ENCODE measurements at regions not wholly inside any gene's neighbourhood (a gene's known extent, or its start where the extent isn't known, plus 50 kb on each side); places are given as distances from the start of the nearest gene placed in this dataset.

DNA sequence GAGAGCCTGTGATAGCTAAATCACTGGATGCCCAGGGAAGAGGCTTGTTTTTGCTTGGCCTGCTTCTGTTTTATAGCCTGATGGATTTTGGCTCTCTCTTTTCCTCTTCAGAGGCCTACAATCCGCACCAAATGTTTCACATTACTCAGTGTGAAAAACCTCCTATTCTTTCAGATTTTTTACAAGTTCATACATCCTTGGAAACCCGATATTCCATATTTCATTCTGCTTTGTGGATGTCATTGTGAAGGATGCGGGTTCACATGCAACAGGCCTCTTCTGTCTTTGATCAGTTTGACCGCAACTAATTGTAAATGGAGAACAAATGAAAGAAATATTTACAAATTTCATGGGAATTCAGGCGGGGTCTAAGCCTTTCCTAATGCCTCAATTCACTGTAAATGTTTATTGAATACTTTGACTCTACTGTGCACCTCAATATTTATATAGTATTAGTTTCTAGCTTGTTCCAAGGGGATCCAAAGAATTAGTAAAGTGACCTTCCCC lies 269.9 kb downstream of the DMRT2 start:
- H3K9me3 Mint-ChIP-seq = no peaks in the 10 kb centered on the region
- no peak overlapping the region for H3K4me3 Mint-ChIP-seq
- no peak overlapping the region for H3K27ac Mint-ChIP-seq
- CTCF ChIA-PET = no interaction called here
- H3K4me1 Mint-ChIP-seq (ENCODE audit: low read depth) = no peaks in the 10 kb centered on the region
- H3K36me3 ChIP-seq (ENCODE audit: insufficient read depth, low read length) = no peaks in the 10 kb centered on the region
- no peaks in the 10 kb centered on the region for H3K36me3 Mint-ChIP-seq (ENCODE audit: low read depth)
- H3K4me1 ChIP-seq (ENCODE audit: insufficient read depth, low read length) = no peaks in the 10 kb centered on the region
- no peaks in the 10 kb centered on the region for H3K27me3 ChIP-seq (ENCODE audit: control insufficient read depth in 1 of 2, insufficient read depth in 2 of 2, low read length in 2 of 2)
- intact Hi-C loops (cut with DNase I, micrococcal nuclease) = no loop called here
- H3K27ac ChIP-seq (ENCODE audit: low read depth in 1 of 2, low read length in 2 of 2) = no peak overlapping the region
- POLR2A ChIA-PET = no interaction called here
- H3K27me3 Mint-ChIP-seq = no peaks in the 10 kb centered on the region
- TF ChIP-seq, protein P1, sequence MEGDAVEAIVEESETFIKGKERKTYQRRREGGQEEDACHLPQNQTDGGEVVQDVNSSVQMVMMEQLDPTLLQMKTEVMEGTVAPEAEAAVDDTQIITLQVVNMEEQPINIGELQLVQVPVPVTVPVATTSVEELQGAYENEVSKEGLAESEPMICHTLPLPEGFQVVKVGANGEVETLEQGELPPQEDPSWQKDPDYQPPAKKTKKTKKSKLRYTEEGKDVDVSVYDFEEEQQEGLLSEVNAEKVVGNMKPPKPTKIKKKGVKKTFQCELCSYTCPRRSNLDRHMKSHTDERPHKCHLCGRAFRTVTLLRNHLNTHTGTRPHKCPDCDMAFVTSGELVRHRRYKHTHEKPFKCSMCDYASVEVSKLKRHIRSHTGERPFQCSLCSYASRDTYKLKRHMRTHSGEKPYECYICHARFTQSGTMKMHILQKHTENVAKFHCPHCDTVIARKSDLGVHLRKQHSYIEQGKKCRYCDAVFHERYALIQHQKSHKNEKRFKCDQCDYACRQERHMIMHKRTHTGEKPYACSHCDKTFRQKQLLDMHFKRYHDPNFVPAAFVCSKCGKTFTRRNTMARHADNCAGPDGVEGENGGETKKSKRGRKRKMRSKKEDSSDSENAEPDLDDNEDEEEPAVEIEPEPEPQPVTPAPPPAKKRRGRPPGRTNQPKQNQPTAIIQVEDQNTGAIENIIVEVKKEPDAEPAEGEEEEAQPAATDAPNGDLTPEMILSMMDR (IDR thresholded peaks at IDR 0.05) = no peak
- no peak for ATAC-seq (ENCODE audit: poor library complexity)
- no peak for DNase-seq
- H3K4me3 ChIP-seq (ENCODE audit: low read length) = no peak overlapping the region
- H3K9me3 ChIP-seq (ENCODE audit: control insufficient read depth in 1 of 2, insufficient read depth in 1 of 2, low read length in 2 of 2) = no peaks in the 10 kb centered on the region

DNA sequence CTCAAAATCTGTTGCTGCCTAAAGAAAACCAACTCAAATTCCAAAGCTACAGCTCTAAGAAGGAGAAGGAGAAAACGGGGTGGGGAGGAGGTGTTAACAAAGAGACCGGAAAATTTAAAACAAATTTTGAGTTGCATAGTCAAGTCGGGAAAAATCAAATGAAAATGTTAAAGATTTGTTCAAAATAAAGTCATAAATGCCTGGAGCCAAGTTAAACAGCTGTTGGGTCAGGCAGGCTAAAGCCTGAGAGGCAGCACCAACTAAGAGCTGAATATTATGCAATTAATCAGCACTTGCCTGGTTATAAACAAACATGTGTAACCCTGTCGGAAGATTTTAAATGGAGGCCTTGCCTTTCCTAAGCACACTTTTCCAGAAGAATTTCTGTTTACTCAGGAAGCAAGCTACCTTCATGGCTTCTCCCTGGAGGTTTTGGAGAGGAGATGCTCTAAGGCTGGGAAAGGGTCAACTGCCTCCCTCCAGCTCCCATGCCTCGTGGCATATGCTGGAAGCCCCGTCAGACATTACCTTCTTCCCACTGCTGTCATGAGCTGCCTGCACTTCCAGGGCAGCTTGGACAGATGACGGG lies 270.5 kb downstream of the DMRT2 start:
- Histone ChIP-seq H3K36me3 (ENCODE audit: insufficient read depth, low read length) (no peaks in the 10 kb centered on the region), H3K4me3 (ENCODE audit: low read length) (no peak overlapping the region), H3K9me3 (ENCODE audit: control insufficient read depth in 1 of 2, insufficient read depth in 1 of 2, low read length in 2 of 2) (no peaks in the 10 kb centered on the region), H3K27me3 (ENCODE audit: control insufficient read depth in 1 of 2, insufficient read depth in 2 of 2, low read length in 2 of 2) (no peaks in the 10 kb centered on the region), H3K27ac (ENCODE audit: low read depth in 1 of 2, low read length in 2 of 2) (no peak overlapping the region), H3K4me1 (ENCODE audit: insufficient read depth, low read length) (no peaks in the 10 kb centered on the region)
- intact Hi-C loops (cut with DNase I, micrococcal nuclease) = no loop called here
- Mint-ChIP-seq H3K9me3 (no peaks in the 10 kb centered on the region), H3K4me3 (no peak overlapping the region), H3K4me1 (ENCODE audit: low read depth) (no peaks in the 10 kb centered on the region), H3K27me3 (no peaks in the 10 kb centered on the region), H3K36me3 (ENCODE audit: low read depth) (no peaks in the 10 kb centered on the region), H3K27ac (no peak overlapping the region)
- no peak for DNase-seq
- ChIA-PET CTCF (no interaction called here), POLR2A (no interaction called here)
- TF ChIP-seq, protein P1 (IDR thresholded peaks at IDR 0.05) = no peak
- no peak for ATAC-seq (ENCODE audit: poor library complexity)

DNA sequence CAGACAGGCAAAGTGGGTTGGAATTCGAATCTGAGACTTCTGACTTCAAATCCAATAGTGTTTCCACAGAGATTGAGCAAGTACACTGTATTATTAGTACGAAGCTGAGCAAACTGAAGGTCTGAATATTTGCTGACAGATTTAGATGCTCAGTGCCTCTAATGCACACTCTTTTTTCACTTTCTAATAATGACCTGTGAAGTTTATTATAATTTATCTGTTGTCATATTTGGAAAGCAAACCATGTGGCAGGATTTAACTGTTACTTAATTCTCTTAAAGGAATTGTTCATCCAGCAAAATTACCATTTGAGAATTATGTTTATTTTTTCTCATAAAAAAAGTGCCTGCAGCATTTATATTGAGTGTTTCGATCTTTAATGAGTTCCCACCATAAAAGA lies 277.3 kb downstream of the DMRT2 start:
- ATAC-seq (ENCODE audit: poor library complexity) (no peak), DNase-seq (no peak)
- Mint-ChIP-seq H3K27ac (no peak overlapping the region), H3K4me3 (no peak overlapping the region), H3K9me3 (no peaks in the 10 kb centered on the region), H3K27me3 (no peaks in the 10 kb centered on the region), H3K4me1 (ENCODE audit: low read depth) (no peaks in the 10 kb centered on the region), H3K36me3 (ENCODE audit: low read depth) (no peaks in the 10 kb centered on the region)
- H3K36me3 ChIP-seq (ENCODE audit: insufficient read depth, low read length) = no peaks in the 10 kb centered on the region
- CTCF ChIA-PET = no interaction called here
- H3K9me3 ChIP-seq (ENCODE audit: control insufficient read depth in 1 of 2, insufficient read depth in 1 of 2, low read length in 2 of 2) = no peaks in the 10 kb centered on the region
- H3K27ac ChIP-seq (ENCODE audit: low read depth in 1 of 2, low read length in 2 of 2) = no peak overlapping the region
- H3K27me3 ChIP-seq (ENCODE audit: control insufficient read depth in 1 of 2, insufficient read depth in 2 of 2, low read length in 2 of 2) = no peaks in the 10 kb centered on the region
- POLR2A ChIA-PET = no interaction called here
- intact Hi-C loops (cut with DNase I, micrococcal nuclease) = no loop called here
- no peaks in the 10 kb centered on the region for H3K4me1 ChIP-seq (ENCODE audit: insufficient read depth, low read length)
- TF ChIP-seq, protein P1 (IDR thresholded peaks at IDR 0.05) = no peak
- no peak overlapping the region for H3K4me3 ChIP-seq (ENCODE audit: low read length)
